Natural killer cell (primary cell): ENCODE measurements at regions not wholly inside any gene's neighbourhood (a gene's known extent, or its start where the extent isn't known, plus 50 kb on each side); places are given as distances from the start of the nearest gene placed in this dataset.
"Not testable (repeated sequence)": the region's sequence is repeated elsewhere in the genome, so short reads cannot be mapped to it uniquely, and the experiment has no call there.

Experiments
- ATAC-seq, 3 donors: fragments of 150-1000 bp in 2 of 3; fragments of 200-7000 bp in 1 of 3; cut with Tn5 transposase; 1 replicate in 1 of 3; 2 replicates in 2 of 3; pipeline ENCODE4 v1.10.0; 2021; ENCODE audit warnings: mild to moderate bottlenecking in 2 of 3, moderate library complexity in 2 of 3
- DNase-seq, 2 donors: peaks; one replicate each; pipeline versions ENCODE4 v3.0.0 to v3.0.0-alpha.2; 2013 to 2021; ENCODE audit warnings: mixed read lengths in 1 of 2
- H3K27ac ChIP-seq: one replicate; pipeline ENCODE4 v1.5.1; 2013; ENCODE audit warnings: mild to moderate bottlenecking, low read length
- H3K27me3 ChIP-seq: one replicate; pipeline ENCODE4 v1.6.1; 2013; ENCODE audit warnings: low read length; ENCODE audit not compliant: control insufficient read depth, insufficient read depth
- H3K36me3 ChIP-seq: one replicate; pipeline ENCODE4 v1.6.1; 2013; ENCODE audit warnings: low read length; ENCODE audit not compliant: control insufficient read depth, insufficient read depth
- H3K4me1 ChIP-seq: one replicate; pipeline ENCODE4 v1.6.1; 2013; ENCODE audit warnings: low read length; ENCODE audit not compliant: control insufficient read depth, insufficient read depth
- H3K4me3 ChIP-seq: one replicate; pipeline ENCODE4 v1.5.1; 2013; ENCODE audit warnings: low read length
- H3K9me3 ChIP-seq: one replicate; pipeline ENCODE4 v1.6.1; 2013; ENCODE audit warnings: low read length; ENCODE audit not compliant: control insufficient read depth, insufficient read depth
- H3K27ac Mint-ChIP-seq, 2 donors: one replicate each; pipeline ENCODE4 v1.8.0; 2022; ENCODE audit warnings: mild to moderate bottlenecking in 2 of 2, mixed read lengths in 2 of 2, moderate library complexity in 1 of 2
- H3K27me3 Mint-ChIP-seq, 2 donors: one replicate each; pipeline ENCODE4 v1.8.0; 2022; ENCODE audit warnings: low read depth in 2 of 2, mixed read lengths in 2 of 2
- H3K36me3 Mint-ChIP-seq: one replicate; pipeline ENCODE4 v1.8.0; 2022; ENCODE audit warnings: mixed read lengths
- H3K4me1 Mint-ChIP-seq, 2 donors: one replicate each; pipeline ENCODE4 v1.8.0; 2022; ENCODE audit warnings: mixed read lengths in 2 of 2
- H3K4me3 Mint-ChIP-seq: one replicate; pipeline ENCODE4 v1.8.0; 2022; ENCODE audit warnings: mild to moderate bottlenecking, moderate library complexity, mixed read lengths
- H3K9me3 Mint-ChIP-seq, 2 donors: one replicate each; pipeline ENCODE4 v1.8.0; 2022; ENCODE audit warnings: mixed read lengths in 2 of 2
- CTCF ChIP-seq: fragments of 200-600 bp; IDR thresholded peaks from one replicate; pipeline ENCODE4 v1.8.0; 2022; ENCODE audit warnings: antibody characterized with exemption
- WGBS: methylation state at CpG from one replicate; pipeline ENCODE4 v1.1.7; 2013; ENCODE audit warnings: missing lambda C conversion rate; ENCODE audit not compliant: insufficient coverage; 5-methylcytosine and 5-hydroxymethylcytosine counted together
- intact Hi-C: fragments of 100-400 bp; cut with micrococcal nuclease; formaldehyde crosslinking; loops from one replicate; pipeline ENCODE4 v1.14.2; 2022

- H3K27ac ChIP-seq = no peak overlapping the region
- 30% methylated on average over 2 of the region's 5 CpGs for WGBS
- H3K27me3 ChIP-seq = no peaks in the 10 kb centered on the region
- H3K36me3 ChIP-seq = no peaks in the 10 kb centered on the region
- DNase-seq (peak in 1 of 2 donors; percentile 89), ATAC-seq (peak; percentile 83 to 92 (median 84))
- H3K4me3 ChIP-seq = no peak overlapping the region
- peaks cover 22% of the 10 kb centered on the region for H3K4me1 ChIP-seq
- intact Hi-C loops = loop anchor here (1.0 kb wide), 1 partner anchor 24 kb away; no protein-coding TSS in a partner anchor
- TF ChIP-seq CTCF = peak; percentile 73
- Mint-ChIP-seq H3K36me3 (no peaks in the 10 kb centered on the region), H3K4me1 (peaks cover 21 to 28% of the 10 kb centered on the region in 2 donors), H3K27me3 (peaks cover 10 to 12% of the 10 kb centered on the region in 2 donors), H3K27ac (peak overlapping the region; percentile 53 to 86), H3K9me3 (no peaks in the 10 kb centered on the region), H3K4me3 (peak overlapping the region; percentile 71)
- H3K9me3 ChIP-seq = no peaks in the 10 kb centered on the region
These were observed 116.3 kb downstream of the OR2B2 start for GRCh38 chr6:27795697-27796494.

- Mint-ChIP-seq H3K36me3 (no peaks in the 10 kb centered on the region), H3K27ac (peak overlapping the region; percentile 69 to 76), H3K27me3 (peaks cover 14 to 16% of the 10 kb centered on the region in 2 donors), H3K4me3 (peak overlapping the region; percentile 90), H3K4me1 (peaks cover 21 to 28% of the 10 kb centered on the region in 2 donors), H3K9me3 (no peaks in the 10 kb centered on the region)
- DNase-seq (peak in 1 of 2 donors; percentile 34), ATAC-seq (no peak)
- Histone ChIP-seq H3K27ac (no peak overlapping the region), H3K4me3 (peak overlapping the region; percentile 24), H3K9me3 (no peaks in the 10 kb centered on the region), H3K36me3 (no peaks in the 10 kb centered on the region), H3K4me1 (peaks cover 22% of the 10 kb centered on the region), H3K27me3 (no peaks in the 10 kb centered on the region)
- intact Hi-C loops = no loop called here
- 6% methylated on average over 21 of the region's 22 CpGs for WGBS
- no peak for TF ChIP-seq CTCF
These were observed 120.8 kb downstream of the OR2B2 start for GRCh38 chr6:27791182-27791943.

GRCh38 chr6:27788376-27788775 is 123.8 kb downstream of the OR2B2 start:
- H3K27ac ChIP-seq, H3K9me3 ChIP-seq, H3K9me3 Mint-ChIP-seq, DNase-seq, H3K27ac Mint-ChIP-seq, H3K4me3 Mint-ChIP-seq, ATAC-seq, H3K27me3 ChIP-seq, H3K36me3 Mint-ChIP-seq, H3K36me3 ChIP-seq, intact Hi-C loops, H3K4me3 ChIP-seq: not testable (repeated sequence)
- WGBS = 96% methylated on average over 17 of the region's 17 CpGs
- H3K27me3 Mint-ChIP-seq = peaks cover 28 to 43% of the 10 kb centered on the region in 2 donors
- H3K4me1 Mint-ChIP-seq = peaks cover 20 to 21% of the 10 kb centered on the region in 2 donors
- peaks cover 22% of the 10 kb centered on the region for H3K4me1 ChIP-seq

GRCh38 chr6:27786048-27786447 is 126.1 kb downstream of the OR2B2 start:
- H3K27ac ChIP-seq = no peak overlapping the region
- intact Hi-C loops = no loop called here
- H3K27me3 ChIP-seq = no peaks in the 10 kb centered on the region
- no peaks in the 10 kb centered on the region for H3K4me1 ChIP-seq
- H3K27me3 Mint-ChIP-seq = peaks cover 23 to 43% of the 10 kb centered on the region in 2 donors
- no peak overlapping the region for H3K27ac Mint-ChIP-seq
- no peak overlapping the region for H3K4me3 ChIP-seq
- H3K36me3 ChIP-seq = no peaks in the 10 kb centered on the region
- no peak for TF ChIP-seq CTCF
- 45% methylated on average over 1 of the region's 1 CpG for WGBS
- no peak overlapping the region for H3K4me3 Mint-ChIP-seq
- ATAC-seq (no peak), DNase-seq (no peak)
- no peaks in the 10 kb centered on the region for H3K9me3 ChIP-seq
- H3K36me3 Mint-ChIP-seq = no peaks in the 10 kb centered on the region
- H3K9me3 Mint-ChIP-seq = no peaks in the 10 kb centered on the region
- H3K4me1 Mint-ChIP-seq = no peaks in the 10 kb centered on the region
